Ishikawa (cell line): ENCODE measurements at regions not wholly inside any gene's neighbourhood (a gene's known extent, or its start where the extent isn't known, plus 50 kb on each side); places are given as distances from the start of the nearest gene placed in this dataset.

Experiments used
- EP300 ChIP-seq: IDR thresholded peaks from 2 replicates; pipeline ENCODE4 v1.6.1; 2012; ENCODE audit warnings: borderline replicate concordance
- RAD21 ChIP-seq: IDR thresholded peaks from 2 replicates; pipeline ENCODE4 v1.6.1; 2012; ENCODE audit warnings: low read depth
- TEAD4 ChIP-seq: IDR thresholded peaks from 2 replicates; pipeline ENCODE4 v1.6.1; 2012
- TF ChIP-seq, protein P1 (sequence below): IDR thresholded peaks from 2 replicates; pipeline ENCODE4 v1.6.1; 2012; ENCODE audit warnings: low read depth, mild to moderate bottlenecking
- TF ChIP-seq, protein P2 (sequence below): IDR thresholded peaks from 2 replicates; pipeline ENCODE4 v1.6.1; 2012
- TF ChIP-seq, protein P3 (sequence below): IDR thresholded peaks from 2 replicates; pipeline ENCODE4 v1.6.1; 2012

DNA sequence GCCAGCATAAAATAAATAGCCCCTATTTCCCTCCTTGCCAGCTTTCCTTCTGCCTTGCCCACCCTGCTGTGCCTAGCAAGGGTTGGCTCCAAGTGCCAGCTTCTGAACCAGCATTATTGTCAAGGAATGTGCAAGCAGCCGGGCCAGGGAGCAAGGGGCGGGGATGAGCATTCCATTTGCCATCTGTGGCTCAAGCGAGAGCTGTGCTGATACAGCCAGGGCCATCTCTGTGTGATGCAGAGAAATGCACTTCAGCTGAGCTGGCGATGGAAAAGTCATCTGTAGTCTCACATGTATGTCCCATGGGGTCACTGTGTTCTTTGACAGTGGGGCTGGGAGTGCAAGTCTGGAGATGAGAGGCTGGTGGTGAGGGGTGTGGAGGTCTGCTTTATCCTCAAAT lies 137.3 kb downstream of the SUDS3 start:
- TF ChIP-seq EP300 (no peak), TEAD4 (no peak), RAD21 (no peak)
- TF ChIP-seq, protein P1, sequence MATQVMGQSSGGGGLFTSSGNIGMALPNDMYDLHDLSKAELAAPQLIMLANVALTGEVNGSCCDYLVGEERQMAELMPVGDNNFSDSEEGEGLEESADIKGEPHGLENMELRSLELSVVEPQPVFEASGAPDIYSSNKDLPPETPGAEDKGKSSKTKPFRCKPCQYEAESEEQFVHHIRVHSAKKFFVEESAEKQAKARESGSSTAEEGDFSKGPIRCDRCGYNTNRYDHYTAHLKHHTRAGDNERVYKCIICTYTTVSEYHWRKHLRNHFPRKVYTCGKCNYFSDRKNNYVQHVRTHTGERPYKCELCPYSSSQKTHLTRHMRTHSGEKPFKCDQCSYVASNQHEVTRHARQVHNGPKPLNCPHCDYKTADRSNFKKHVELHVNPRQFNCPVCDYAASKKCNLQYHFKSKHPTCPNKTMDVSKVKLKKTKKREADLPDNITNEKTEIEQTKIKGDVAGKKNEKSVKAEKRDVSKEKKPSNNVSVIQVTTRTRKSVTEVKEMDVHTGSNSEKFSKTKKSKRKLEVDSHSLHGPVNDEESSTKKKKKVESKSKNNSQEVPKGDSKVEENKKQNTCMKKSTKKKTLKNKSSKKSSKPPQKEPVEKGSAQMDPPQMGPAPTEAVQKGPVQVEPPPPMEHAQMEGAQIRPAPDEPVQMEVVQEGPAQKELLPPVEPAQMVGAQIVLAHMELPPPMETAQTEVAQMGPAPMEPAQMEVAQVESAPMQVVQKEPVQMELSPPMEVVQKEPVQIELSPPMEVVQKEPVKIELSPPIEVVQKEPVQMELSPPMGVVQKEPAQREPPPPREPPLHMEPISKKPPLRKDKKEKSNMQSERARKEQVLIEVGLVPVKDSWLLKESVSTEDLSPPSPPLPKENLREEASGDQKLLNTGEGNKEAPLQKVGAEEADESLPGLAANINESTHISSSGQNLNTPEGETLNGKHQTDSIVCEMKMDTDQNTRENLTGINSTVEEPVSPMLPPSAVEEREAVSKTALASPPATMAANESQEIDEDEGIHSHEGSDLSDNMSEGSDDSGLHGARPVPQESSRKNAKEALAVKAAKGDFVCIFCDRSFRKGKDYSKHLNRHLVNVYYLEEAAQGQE = no peak
- TF ChIP-seq, protein P2, sequence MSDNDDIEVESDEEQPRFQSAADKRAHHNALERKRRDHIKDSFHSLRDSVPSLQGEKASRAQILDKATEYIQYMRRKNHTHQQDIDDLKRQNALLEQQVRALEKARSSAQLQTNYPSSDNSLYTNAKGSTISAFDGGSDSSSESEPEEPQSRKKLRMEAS = no peak
- TF ChIP-seq, protein P3, sequence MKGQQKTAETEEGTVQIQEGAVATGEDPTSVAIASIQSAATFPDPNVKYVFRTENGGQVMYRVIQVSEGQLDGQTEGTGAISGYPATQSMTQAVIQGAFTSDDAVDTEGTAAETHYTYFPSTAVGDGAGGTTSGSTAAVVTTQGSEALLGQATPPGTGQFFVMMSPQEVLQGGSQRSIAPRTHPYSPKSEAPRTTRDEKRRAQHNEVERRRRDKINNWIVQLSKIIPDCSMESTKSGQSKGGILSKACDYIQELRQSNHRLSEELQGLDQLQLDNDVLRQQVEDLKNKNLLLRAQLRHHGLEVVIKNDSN = no peak
